Astrocyte (in vitro differentiated cells and primary cell): ENCODE measurements at regions not wholly inside any gene's neighbourhood (a gene's known extent, or its start where the extent isn't known, plus 50 kb on each side); places are given as distances from the start of the nearest gene placed in this dataset.

ENCODE experiments used
- DNase-seq: peaks from one replicate; pipeline ENCODE4 v3.0.0-alpha.2; 2010; ENCODE audit warnings: low read depth
- FAIRE-seq: peaks from 2 replicates; lab custom pipeline; 2011; peaks lifted over from hg19 to GRCh38; lab: Jason Lieb, UNC
- H2AFZ ChIP-seq: 2 replicates; pipeline ENCODE4 v1.6.0; 2012; ENCODE audit warnings: low read depth, low read length, inconsistent platforms
- H3K27ac ChIP-seq: 2 replicates; pipeline ENCODE4 v1.5.1; 2011; ENCODE audit warnings: low read depth, low read length, inconsistent platforms
- H3K27me3 ChIP-seq: 2 replicates; pipeline ENCODE4 v1.6.0; 2011; ENCODE audit warnings: low read length, inconsistent platforms; ENCODE audit not compliant: insufficient read depth
- H3K36me3 ChIP-seq: 2 replicates; pipeline ENCODE4 v1.5.1; 2011; ENCODE audit warnings: low read length, inconsistent platforms; ENCODE audit not compliant: insufficient read depth
- H3K4me1 ChIP-seq: 2 replicates; pipeline ENCODE4 v1.5.1; 2011; ENCODE audit warnings: low read length, inconsistent platforms; ENCODE audit not compliant: insufficient read depth
- H3K4me2 ChIP-seq: 2 replicates; pipeline ENCODE4 v1.6.0; 2012; ENCODE audit warnings: low read length, inconsistent platforms
- H3K4me3 ChIP-seq: 2 replicates; pipeline ENCODE4 v1.5.1; 2011; ENCODE audit warnings: low read depth, mild to moderate bottlenecking, low read length, inconsistent platforms; ENCODE audit not compliant: insufficient read depth
- H3K79me2 ChIP-seq: 2 replicates; pipeline ENCODE4 v1.6.0; 2012; ENCODE audit warnings: mild to moderate bottlenecking, low read length, inconsistent platforms; ENCODE audit not compliant: insufficient read depth
- H3K9ac ChIP-seq: 2 replicates; pipeline ENCODE4 v1.6.0; 2012; ENCODE audit warnings: mild to moderate bottlenecking, low read length, inconsistent platforms
- H3K9me3 ChIP-seq: 2 replicates; pipeline ENCODE4 v1.5.1; 2012; ENCODE audit warnings: low read depth, mild to moderate bottlenecking, low read length, inconsistent platforms; ENCODE audit not compliant: insufficient read depth
- H4K20me1 ChIP-seq: 2 replicates; pipeline ENCODE4 v1.6.0; 2012; ENCODE audit warnings: low read length, inconsistent platforms; ENCODE audit not compliant: insufficient read depth
- H3K27ac Mint-ChIP-seq: one replicate; pipeline ENCODE4 v1.8.0; 2021; ENCODE audit warnings: mild to moderate bottlenecking, mixed read lengths; ENCODE audit not compliant: unreplicated experiment
- H3K27me3 Mint-ChIP-seq: one replicate; pipeline ENCODE4 v1.8.0; 2021; ENCODE audit warnings: low read depth, mixed read lengths; ENCODE audit not compliant: unreplicated experiment
- H3K36me3 Mint-ChIP-seq: one replicate; pipeline ENCODE4 v1.8.0; 2021; ENCODE audit warnings: low read depth, mixed read lengths; ENCODE audit not compliant: unreplicated experiment
- H3K4me1 Mint-ChIP-seq: one replicate; pipeline ENCODE4 v1.8.0; 2021; ENCODE audit warnings: low read depth, mixed read lengths; ENCODE audit not compliant: unreplicated experiment
- H3K4me3 Mint-ChIP-seq: one replicate; pipeline ENCODE4 v1.8.0; 2021; ENCODE audit warnings: mild to moderate bottlenecking, moderate library complexity, mixed read lengths; ENCODE audit not compliant: unreplicated experiment
- H3K9me3 Mint-ChIP-seq: one replicate; pipeline ENCODE4 v1.8.0; 2021; ENCODE audit warnings: mild to moderate bottlenecking, mixed read lengths; ENCODE audit not compliant: unreplicated experiment
- EZH2 ChIP-seq: IDR thresholded peaks from 2 replicates; pipeline ENCODE4 v1.6.1; 2012; ENCODE audit warnings: mild to moderate bottlenecking, low read length, inconsistent platforms; ENCODE audit not compliant: insufficient read depth
- TF ChIP-seq, protein P1 (sequence below): IDR thresholded peaks from 2 replicates; pipeline ENCODE4 v1.5.1; 2011; ENCODE audit warnings: low read depth, mild to moderate bottlenecking, inconsistent platforms, low read length, moderate library complexity; ENCODE audit not compliant: insufficient read depth

DNA sequence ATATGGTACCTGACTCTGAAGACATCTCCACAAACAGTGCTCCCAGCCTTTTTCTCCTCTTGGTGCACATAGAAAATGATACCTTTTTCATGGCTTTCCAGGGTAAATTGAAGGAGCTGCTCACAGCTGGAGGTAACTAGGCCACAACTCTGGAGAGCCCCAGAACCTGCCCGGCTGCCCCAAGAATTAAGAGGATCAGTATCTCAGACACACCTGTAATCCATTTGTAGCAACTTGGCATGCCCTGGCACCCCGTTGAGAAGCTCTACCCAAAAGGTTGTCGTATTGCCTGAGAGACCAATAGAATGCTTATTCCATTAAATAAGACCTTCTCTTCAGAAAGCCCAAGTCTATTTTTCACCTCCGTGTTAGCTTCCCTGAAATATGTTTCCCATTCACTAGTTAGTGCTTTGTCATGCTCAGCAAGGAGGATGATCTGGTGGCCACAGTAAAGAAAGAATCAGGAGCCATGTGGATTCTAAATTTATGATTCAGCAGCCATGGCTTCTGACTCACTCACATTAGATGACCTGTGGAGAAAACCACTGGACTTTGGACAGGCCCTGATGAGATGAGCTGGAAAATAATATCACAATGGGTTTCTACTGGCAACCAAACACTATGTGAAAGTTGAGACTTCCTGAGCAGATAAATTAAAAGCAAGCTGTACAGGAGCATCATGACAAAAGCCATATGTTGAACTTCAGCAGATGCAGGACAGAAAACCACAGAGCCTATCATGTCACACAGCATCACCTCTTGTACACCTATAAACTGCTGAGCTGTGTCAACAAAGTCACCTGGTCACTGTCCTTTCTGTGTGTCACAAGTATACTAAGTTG, 253.3 kb upstream of the OSR1 start:
- no peaks in the 10 kb centered on the region for H4K20me1 ChIP-seq
- no peak for TF ChIP-seq EZH2
- TF ChIP-seq, protein P1, sequence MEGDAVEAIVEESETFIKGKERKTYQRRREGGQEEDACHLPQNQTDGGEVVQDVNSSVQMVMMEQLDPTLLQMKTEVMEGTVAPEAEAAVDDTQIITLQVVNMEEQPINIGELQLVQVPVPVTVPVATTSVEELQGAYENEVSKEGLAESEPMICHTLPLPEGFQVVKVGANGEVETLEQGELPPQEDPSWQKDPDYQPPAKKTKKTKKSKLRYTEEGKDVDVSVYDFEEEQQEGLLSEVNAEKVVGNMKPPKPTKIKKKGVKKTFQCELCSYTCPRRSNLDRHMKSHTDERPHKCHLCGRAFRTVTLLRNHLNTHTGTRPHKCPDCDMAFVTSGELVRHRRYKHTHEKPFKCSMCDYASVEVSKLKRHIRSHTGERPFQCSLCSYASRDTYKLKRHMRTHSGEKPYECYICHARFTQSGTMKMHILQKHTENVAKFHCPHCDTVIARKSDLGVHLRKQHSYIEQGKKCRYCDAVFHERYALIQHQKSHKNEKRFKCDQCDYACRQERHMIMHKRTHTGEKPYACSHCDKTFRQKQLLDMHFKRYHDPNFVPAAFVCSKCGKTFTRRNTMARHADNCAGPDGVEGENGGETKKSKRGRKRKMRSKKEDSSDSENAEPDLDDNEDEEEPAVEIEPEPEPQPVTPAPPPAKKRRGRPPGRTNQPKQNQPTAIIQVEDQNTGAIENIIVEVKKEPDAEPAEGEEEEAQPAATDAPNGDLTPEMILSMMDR: no peak
- H3K9me3 Mint-ChIP-seq: peaks cover 22% of the 10 kb centered on the region
- peaks cover 2% of the 10 kb centered on the region for H3K27me3 Mint-ChIP-seq
- H2AFZ ChIP-seq: no peak overlapping the region
- peaks cover 34% of the 10 kb centered on the region for H3K4me1 Mint-ChIP-seq
- peak overlapping the region; percentile 90 for H3K27ac ChIP-seq
- no peak overlapping the region for H3K4me3 ChIP-seq
- H3K4me2 ChIP-seq: peak overlapping the region; percentile 57
- peak; percentile 92 for FAIRE-seq
- H3K9ac ChIP-seq: peak overlapping the region; percentile 57
- no peaks in the 10 kb centered on the region for H3K36me3 Mint-ChIP-seq
- peak overlapping the region; percentile 87 for H3K27ac Mint-ChIP-seq
- peak; percentile 99 for DNase-seq
- no peaks in the 10 kb centered on the region for H3K36me3 ChIP-seq
- H3K79me2 ChIP-seq: no peaks in the 10 kb centered on the region
- no peaks in the 10 kb centered on the region for H3K9me3 ChIP-seq
- H3K4me1 ChIP-seq: peaks cover 35% of the 10 kb centered on the region
- no peak overlapping the region for H3K4me3 Mint-ChIP-seq
- H3K27me3 ChIP-seq: no peaks in the 10 kb centered on the region

GRCh38 chr2:19609266-19609665, 250.8 kb upstream of the OSR1 start:
- Mint-ChIP-seq H3K9me3 (peaks cover 11% of the 10 kb centered on the region), H3K36me3 (no peaks in the 10 kb centered on the region), H3K4me1 (peaks cover 36% of the 10 kb centered on the region), H3K27me3 (peaks cover 2% of the 10 kb centered on the region), H3K4me3 (no peak overlapping the region), H3K27ac (no peak overlapping the region)
- Histone ChIP-seq H3K79me2 (no peaks in the 10 kb centered on the region), H3K9ac (peak overlapping the region; percentile 39), H3K9me3 (no peaks in the 10 kb centered on the region), H3K36me3 (no peaks in the 10 kb centered on the region), H3K4me2 (no peak overlapping the region), H3K4me3 (no peak overlapping the region), H3K27ac (peak overlapping the region; percentile 84), H3K4me1 (peaks cover 35% of the 10 kb centered on the region), H2AFZ (no peak overlapping the region), H4K20me1 (no peaks in the 10 kb centered on the region), H3K27me3 (no peaks in the 10 kb centered on the region)
- FAIRE-seq (no peak), DNase-seq (no peak)
- TF ChIP-seq, protein P1: no peak
- TF ChIP-seq EZH2: no peak
